Islet precursor cell (in vitro differentiated cells): ENCODE measurements at regions not wholly inside any gene's neighbourhood (a gene's known extent, or its start where the extent isn't known, plus 50 kb on each side); places are given as distances from the start of the nearest gene placed in this dataset.

Source experiments
- DNase-seq: peaks from one replicate; pipeline ENCODE4 v3.0.0-alpha.2; 2018

DNA sequence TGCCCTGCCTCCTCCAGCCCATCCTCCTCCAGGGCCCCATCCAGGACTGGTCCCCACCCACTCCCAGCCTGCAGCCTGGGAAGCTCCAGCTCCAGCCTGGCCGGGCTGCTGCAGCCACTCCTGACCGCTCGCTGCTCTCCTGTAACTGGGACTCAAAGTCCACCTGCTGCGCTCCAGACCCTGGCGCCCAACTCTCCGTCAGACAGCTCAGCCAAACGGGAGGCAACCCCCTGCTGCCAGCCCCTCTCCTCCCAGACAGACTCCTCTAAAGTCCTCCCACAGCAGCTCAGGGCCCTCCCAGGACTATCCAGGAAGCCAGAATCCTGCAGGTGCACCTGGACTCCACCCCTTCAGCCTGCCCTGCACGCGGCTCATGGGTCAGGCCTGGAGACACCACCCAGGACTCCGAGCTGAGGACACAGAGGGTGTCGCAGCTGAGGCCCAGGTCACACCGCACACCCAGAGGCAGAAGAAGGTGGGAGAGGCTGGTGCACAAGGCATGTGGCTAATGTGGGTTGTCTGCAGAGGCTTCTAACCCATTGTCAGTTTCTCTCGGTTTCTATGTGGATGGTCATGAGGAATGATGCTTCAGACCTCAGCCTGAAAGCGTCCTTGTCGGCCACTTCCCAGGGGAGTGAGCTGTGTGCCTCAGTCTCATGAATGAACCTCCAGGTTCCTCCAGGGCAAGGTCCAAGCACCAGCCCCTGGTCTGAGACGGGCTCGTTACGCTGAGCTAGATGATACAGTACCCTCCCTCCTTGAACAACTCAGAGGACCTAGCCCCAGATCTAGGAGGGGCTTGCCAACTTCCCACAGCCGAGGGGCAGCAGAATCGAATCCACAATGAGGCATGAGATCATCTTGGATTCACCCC lies 1514.8 kb downstream of the TBC1D22A start:
- peak; percentile 43 for DNase-seq

DNA sequence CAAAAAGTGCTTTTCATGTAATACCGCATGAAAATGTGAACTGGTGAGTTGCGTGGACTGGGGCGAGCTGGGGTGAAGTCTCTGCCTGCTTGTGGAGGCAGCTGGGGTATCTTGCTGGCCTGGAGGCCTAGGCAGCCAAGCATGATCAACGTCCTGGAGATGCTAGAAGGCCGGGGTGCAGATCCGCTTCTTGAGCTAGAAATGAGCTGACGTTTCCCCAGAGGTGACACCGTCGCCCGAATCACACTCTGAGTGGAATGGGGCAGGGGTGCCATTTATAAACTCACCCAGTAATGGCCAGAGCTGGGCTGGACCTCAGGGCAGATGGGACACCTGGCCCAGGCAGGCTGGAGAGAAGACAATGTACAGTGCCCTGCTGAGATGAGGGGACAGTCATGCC lies 1513.0 kb downstream of the TBC1D22A start:
- peak; percentile 47 for DNase-seq

DNA sequence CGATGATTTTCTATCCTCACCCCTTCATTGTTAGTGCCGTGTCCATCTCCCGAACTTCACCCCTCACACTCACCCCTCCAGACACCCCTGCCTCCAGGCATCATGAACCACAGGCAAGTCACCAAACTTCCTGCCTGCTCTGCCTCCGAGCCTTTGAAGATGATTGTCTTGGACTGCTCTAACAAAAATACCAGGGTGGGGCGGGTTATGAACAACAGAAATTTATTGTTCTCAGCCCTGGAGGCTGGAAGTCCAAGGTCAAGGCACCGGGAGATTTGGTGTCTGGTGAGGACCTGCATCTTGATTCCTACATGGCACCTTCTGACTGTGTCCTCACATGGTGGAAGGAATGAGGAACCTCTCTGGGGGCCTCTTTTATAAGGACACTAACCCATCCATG lies 1508.3 kb downstream of the TBC1D22A start:
- no peak for DNase-seq

DNA sequence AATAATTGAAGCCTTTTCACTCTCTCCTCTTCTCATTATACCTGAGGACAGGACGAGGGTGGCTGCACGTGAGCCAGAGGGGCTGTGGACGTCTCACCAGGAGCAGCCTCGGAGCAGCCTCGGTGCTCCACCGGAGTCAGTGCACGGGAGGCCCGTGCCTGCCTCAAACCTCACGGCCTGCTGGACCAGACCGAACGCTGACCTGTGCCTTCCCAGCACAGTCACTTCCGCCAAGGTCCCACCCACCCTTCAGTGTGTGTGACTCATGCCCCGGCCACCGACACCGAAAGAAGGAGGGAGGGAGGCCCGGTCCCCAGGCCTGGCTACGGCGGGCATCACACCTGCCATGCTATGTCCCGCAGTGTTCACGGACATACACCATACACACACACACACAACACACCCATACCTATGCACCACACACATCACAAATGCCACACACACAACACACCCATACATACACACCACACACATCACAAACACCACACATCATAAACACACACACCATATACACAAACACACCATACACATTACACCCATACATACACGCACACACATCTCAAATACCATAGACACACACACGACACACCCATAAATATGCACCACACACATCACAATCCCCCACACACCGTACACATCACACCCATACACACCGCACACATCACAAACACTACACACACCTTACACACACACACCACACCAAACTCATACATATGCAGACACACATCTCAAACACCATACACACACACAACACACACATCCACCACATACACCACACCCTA lies 1506.5 kb downstream of the TBC1D22A start:
- DNase-seq = peak; percentile 66

DNA sequence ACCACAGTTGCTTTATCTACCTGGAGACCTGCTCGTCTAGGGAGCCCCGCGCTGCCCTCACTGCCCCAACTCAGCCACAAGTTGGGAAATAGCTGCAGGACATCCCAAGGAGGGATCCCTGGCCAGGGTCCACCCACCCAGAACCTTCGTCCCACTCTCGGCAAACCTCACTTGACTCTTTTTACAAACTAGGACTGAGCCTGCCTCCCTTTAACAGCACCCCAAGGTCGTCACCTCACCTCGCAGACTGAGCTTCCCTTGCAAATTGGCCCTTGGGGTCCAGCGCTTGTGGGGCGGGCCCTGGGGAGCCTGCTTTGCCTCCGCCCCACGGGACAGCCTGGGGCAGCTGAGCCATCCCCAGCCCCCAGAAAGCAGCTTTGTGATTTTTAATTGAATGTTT lies 1505.8 kb downstream of the TBC1D22A start:
- no peak for DNase-seq

DNA sequence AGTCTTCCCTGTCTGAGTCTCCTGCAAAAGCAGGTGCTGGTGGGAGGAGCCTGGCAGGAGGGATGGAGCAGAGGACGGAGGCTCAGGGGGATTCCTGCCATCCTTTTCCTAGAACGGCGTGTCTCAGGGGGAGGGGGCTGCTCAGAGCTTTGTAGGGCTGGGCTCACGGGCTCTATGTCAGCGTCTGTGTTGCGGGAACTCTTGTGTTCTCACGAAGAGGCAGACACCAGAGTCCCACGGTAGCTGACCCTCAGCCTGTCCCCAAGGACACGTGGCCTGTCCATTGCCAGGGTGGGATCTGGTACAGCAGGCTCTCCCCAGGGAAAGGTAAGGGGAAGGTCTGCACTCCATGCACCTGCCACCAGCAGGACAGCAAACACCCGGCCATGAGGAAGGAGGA lies 1505.2 kb downstream of the TBC1D22A start:
- no peak for DNase-seq

DNA sequence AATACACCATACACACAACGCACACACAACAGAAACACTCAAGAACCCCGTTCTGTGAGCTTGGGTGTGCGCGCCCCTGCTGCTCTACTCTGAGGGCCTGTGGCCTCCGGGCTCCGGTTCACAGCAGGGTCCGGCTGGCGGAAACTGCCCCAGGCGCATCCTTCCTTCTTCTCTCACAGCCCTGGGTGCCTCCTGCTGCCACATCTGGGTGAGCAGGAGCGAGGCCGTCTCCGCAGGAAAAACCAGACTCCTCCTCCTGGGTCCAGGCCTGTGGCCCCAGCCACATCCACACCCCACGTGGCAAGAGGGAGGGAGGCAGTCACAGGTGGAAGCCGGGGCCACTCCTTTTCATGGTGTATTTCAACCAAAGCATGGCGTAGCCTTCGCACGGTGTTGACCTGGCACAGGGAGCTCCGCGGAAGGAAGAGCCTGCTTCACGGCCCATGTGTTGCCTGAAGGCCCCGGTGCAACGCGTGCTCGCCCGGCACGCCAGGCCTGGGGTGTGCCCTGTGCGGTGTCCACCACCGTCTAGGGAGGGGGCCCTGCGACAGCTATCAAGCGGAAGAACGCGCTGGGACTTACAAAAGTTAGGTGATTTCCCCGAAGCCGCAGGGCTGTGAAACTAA lies 1502.7 kb downstream of the TBC1D22A start:
- DNase-seq = peak; percentile 54

DNA sequence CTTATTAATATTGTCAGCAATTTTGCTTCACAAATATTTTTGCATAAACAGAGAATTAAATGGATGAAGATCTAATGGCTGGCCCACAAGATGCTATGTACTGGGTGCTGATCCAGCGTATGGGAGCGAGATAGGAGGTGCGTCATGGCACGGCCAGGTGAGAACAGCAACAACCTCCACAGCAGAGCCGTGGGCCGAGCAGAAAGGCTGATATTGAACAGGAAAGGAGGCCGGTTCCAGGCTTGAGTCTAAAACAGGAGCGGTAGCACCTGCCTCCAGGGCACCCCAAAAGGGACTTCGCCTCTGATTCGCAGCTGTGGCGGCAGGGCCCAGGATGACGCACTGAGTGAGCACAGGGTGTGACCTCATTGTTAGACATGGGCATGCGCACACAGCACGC lies 1502.1 kb downstream of the TBC1D22A start:
- DNase-seq = no peak

DNA sequence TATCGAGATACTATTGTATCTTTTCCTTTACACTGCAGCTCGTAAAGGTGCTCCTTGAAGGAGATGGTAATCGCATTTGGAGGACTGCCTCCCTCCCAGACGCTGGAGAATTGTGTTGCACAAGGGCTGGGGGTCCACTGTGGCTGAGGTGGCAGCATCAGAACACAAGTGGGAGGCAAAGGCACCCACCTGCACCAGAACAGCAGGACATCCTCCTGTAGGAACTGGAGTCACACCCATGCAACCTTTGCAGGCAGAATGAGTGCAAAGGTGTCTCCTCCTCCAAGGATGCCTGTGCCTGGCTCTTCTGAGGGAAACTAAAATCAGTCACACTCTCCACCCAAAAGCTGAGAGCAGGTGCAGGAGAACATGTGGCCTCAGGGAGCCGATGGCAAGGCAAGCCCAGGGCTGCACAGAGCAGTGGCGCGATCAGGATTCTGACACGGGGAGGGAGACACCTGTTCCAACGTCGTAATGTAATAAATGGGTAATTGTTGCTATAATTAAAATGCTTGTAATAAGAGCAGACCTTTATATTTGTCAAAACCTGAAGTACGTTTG lies 1501.4 kb downstream of the TBC1D22A start:
- peak; percentile 25 for DNase-seq

DNA sequence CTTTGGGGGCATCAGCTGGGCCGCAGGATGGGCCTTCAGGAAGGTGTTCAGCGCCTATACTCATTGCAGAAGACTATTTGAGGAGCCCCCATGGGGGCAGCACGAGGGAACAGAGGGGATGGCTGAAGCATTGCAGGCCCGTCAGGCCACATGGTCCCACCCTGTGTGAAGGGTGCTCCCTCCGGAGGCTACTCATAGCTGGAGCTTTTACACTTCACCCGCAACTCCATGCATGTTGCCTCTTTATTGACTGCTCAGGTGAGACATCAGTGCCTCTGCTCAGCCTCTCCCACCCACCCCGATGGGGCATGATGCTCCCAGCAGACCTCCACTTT lies 1500.9 kb downstream of the TBC1D22A start:
- peak; percentile 37 for DNase-seq

DNA sequence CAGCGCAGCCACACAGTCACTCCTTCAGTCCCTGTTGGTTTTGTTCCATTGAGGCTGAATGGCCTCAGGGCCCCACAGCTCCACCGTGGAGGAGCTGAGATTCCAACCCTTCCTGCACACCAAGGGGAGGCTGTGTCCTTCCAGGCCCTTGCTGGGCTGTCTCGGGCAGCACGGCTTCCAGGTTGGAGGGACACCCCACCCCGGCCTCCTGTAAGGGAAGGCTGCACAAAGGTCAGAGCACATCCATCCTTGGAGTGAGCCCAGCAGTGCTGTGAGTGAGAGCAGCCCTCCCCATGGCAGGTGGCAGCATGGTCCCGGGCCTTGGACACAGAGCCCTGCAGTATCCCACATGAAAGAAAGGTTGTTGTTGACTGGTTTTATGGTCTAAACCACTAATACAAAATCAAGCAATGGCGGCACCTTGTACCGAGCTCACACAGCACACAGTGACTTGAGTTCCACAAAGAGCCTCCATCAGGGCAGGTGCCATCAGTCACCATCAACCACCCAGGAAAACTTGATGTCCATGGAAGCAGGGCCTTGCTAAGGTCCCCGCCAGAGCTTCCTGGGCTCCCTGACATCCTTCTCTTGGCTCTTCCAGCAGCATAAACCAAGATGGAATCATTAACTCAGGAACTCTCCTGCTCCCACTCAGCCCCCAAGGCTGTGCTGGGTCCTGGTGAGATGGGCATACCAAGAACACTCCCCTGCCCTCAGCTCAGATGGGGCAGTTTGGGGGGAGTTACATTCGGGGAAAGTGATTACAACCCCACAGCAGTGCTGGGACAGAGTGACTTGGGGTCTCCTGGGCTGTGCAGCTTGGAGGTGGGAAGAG lies 1500.4 kb downstream of the TBC1D22A start:
- peak; percentile 20 for DNase-seq

DNA sequence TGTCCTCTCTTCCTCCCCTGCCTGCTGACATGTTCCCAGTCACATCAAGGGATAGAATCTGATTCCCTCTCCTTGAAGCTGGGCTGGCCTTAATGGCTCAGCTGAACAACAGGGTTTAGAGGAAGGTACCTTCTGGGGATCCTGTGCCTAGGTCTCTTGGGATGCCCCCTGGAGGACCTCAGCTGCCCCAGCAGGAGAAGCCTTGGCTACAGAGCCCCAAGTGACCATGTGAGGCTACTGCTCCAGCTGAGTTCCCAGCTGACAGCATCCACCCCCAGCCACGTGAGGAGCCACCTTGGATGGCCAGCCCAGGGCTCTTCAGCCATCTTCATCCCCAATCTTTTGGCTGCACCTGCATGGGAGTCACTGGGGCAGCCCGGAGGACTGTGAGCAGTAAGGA lies 1499.3 kb downstream of the TBC1D22A start:
- DNase-seq = peak; percentile 46

DNA sequence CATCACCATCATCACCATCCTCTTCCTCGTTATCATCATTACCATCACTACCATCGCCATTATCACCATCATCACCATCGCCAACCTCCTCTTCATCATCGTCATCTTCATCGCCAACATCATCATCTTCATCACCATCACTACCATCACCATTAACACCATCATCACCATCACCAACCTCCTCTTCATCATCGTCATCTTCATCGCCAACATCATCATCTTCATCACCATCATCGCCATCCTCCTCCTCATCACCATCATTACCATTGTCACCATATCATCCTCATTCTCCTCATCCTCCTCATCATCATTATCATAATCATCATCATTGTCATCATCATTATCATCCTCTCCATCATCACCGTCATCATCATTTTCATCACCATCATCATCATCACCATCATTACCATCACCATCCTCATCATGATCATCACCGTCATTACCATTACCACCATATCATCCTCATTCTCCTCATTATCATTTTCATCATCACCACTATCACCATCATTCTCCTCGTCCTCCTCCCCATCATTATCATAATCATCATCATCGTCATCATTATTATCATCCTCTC lies 1498.7 kb downstream of the TBC1D22A start:
- no peak for DNase-seq

DNA sequence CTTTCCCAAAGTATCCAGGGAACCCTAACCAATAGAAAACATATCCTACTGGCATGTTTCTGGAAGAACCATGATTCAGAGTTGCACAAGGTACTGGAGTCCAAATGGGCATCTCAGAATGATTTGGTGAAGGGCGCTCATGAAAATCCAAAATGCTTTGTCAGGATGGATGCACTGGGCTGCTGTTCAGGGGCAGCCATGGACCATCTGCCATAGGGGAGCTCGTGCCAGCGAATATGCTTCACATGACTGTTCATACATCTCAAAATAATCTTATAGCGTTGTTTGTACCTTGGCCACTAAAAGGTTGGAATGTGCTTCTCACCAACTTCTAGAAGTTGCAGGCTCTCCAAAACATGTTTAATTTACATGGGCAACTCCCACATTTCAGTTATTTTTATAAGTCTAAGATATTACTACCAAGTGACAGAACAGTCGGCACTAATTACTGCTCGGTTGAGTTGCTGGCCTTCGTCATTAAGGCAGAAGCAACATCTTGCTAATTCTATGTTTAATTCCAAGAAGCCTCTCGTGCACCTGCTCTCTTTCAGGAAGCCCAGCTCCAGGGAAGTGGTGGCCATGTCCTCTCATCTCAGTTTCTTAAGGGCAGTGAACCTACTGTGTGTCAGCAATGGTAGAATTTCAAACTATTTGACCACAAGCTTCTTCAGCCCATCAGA lies 1497.7 kb downstream of the TBC1D22A start:
- peak; percentile 18 for DNase-seq

DNA sequence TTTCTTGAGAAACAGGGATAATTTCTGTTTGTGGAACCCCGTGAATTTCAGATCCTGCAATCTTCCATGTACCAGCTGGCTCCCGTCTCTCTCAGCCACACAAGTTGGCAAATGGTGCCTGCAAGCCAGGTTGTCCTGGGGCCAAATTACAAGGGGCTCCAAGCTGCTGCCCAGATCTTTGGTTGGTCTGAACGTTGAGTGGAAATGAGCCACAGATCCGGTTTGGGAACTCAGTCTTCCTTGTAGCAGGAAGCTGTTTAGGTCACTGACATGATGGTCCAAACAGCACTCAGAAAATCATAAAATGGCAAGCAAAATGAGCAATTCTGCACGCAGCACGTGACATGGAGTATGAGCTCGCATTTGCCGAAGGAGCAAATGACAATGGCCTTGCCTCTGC lies 1496.4 kb downstream of the TBC1D22A start:
- peak; percentile 33 for DNase-seq

DNA sequence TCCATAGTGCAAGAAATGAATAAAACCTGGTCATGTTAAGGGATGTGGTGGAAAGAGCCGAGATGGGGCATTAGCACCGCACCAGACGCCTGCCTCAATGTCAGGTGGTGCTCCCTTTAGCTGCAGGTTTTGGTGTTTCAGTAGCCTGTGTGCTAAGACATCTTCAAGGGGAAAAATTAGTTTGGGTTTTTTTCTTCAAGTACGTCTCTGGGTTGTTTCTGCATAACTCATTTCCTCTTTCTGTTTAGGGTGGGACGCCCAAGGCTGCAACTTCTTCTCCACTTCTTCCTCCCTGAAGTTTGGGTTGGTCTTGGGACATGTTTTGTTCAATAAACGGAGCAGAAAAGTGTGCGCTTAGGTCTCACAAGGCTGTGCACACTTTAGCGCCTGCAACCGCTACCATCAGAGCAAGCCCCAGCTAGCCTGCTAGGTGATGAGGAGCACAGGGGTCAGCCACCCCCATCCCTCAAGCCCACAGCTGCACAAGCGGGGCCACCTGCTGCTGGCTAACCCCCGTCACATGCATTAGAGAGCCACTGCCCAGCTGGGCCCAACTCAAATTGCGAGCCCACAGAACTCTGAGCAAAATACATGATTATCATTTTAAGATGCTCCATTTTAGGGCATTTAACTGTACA lies 1495.7 kb downstream of the TBC1D22A start:
- DNase-seq = no peak

DNA sequence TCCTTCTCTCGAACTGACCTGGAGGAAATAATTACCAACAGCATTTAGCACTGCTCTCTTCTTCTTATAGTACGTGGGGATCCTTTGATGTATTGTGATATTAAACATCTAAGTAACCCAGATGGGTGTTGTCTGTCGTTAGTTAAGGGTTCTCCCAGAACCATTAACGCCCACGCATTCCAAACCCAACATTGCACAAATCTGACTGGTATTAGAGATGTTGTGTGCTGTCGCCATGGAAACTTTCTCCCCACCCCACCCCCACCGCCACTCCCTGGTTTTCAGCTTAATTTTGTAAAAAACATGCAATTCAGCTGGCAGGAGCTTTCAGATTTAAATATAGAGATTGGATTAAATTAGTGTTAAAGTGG lies 1495.2 kb downstream of the TBC1D22A start:
- no peak for DNase-seq

DNA sequence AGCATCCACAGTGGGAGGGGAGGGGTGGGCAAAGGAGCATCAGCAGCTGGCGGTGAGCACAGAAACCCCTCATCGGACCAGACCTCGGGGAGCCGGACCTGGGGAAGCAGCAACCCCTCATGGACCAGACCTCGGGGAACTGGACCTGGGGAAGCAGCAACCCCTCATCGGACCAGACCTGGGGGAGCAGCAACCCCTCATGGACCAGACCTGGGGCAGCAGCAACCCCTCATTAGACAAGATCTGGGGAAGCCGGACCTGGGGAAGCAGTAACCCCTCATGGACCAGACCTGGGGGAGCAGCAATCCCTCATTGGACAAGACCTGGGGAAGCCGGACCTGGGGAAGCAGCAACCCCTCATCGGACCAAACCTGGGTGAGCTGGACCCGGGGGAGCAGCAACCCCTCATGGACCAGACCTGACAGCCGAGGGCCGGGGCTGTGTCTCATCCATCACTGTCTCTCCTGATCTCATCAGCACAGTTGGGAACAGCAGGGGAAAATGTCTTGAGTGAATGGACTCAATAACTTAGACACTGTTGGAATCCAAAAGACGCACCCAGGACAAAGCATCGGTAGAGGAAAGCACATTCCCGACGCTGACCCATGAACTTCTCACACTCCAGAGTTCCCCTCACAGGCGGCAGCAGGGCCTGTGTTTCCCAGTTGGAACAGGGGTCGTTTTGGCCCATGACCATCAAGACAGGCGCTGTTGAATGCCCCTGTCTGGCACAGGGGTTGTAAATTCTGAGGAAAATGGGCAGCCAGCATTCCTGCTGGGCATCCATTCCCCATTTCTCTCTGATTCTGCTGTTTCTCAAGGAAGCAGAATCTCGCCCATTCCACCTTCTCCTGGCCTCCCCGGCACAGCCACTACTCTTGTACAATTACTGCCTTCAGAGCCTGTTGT lies 1494.6 kb downstream of the TBC1D22A start:
- DNase-seq = peak; percentile 39

DNA sequence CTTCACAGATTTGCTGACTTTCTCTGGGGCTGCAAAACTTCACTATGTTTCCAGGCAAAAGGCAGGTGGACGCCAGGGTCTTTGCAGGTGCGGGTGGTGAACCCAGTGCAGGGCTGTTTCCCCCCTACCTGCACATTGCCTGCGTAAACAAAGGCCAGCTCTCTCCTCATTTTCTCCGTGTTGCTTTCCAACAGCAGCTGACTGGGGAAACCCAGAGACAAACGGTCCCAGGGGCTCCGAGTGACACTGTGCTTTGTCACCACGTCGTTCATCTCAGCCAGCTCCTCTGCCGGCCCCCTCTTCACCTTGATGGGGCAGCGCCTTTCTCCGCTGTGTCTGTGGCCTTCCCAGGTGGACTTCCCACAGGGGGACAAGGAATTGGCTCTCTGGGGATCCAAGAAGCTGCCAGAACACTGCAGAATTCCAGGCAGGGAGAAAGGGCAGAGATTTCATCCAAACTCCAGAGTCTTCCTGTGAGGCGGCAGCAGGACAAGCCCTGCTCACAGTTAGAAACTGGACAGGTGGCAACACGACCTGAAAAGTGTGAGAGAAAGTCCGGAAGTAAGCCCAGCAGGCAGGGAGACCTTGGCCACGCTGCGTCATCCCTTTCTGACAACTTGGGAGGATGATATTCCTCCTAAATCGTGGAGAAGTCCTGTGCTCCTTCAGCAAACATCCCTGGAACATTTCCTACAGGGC lies 1493.7 kb downstream of the TBC1D22A start:
- DNase-seq = peak; percentile 35
